ENCODE measurements at regions not wholly inside any gene's neighbourhood (a gene's known extent, or its start where the extent isn't known, plus 50 kb on each side); places are given as distances from the start of the nearest gene placed in this dataset.

DNA sequence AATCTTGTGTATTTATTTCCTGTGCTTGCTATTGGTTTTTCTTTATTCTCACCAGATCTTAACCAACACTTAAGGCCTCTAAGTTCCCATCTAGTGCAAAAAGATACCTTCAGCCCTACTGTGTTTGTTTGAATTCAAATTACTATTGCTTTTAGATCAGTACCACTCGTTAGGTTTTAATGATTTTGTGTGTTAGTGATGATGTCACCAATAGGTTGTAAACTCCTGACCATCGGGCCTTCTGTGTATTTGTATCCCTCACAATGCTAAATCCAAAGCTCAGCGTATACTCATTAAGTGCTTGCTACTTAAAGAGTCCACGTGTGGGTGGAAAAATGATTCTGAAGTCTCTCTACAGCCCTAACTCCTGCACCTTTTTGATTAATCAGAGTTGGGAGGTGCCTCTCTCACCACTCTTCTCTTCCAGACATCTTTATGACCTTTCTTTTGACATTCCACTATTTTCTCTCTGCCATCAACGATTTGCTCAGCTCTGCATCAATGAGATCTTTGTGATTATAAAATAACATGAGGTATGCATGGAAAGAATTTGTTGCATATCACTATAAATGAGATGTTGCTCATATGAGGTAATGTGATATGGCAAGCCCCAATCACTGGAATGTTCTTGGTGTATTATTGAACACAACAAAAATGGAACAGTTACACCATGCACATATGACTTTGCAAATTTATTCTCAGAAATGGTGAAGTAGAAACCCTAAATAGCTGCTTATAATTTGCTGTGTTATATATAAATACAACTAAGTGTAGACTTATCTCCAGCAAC, 55.1 kb upstream of the LAMA2 start:
- no peak for DNase-seq

DNA sequence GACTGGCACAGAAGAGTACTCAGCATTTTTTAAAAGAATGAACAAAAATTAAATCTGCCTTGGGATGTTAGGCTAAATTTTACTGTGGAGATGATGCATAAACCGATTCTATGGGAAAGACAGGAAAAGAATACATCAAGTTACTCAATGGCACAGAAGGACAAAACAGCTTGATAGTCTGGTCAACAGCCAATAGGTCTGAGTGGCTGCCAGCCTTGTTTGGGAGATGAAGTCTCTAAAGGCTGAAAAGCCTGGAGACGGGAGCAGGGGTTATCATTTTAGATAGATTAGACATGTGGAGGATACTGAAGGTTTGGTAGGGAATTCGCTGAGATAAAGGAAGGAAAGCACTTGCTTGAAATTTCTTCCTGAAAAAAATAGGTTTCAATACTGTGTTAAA, 56.3 kb upstream of the LAMA2 start:
- no peak for DNase-seq

DNA sequence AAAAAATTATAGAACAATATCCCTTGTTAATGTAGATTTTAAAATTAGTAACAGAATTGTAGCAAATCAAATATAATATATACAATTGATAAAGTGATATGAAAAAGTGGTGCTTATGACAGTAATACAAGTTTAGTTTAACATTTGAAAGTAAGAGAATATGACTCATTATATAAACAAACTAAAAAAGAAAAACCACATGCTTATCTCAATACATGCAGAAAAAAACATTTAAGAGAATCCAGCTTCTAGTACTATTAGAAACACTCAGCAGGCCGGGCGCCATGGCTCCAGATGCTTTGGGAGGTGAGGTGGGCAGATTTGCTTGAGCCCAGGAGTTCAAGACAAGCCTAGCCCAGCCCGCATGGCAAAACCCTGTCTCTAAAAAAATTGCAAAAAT, 60.7 kb upstream of the LAMA2 start:
- DNase-seq: no peak

DNA sequence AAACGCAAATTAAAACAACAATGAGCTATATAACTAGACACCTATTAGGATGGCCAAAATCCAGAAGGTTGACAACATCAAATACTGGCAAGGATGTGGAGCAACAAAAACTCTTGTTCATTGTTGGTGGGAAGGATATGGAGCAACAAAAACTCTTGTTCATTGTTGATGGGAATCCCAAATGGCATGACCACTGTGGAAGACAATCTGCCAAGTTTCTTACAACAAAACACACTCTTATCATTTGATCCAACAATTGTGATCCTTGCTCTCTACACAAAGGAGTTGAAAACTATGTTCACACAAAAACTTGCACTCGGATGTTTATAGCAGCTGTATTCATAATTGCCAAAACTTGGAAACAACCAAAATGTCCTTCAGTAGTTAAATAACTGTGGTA, 61.8 kb upstream of the LAMA2 start:
- DNase-seq: no peak

GRCh38 chr6:128808856-128809255, 74.1 kb upstream of the LAMA2 start:
- DNase-seq: no peak

DNA sequence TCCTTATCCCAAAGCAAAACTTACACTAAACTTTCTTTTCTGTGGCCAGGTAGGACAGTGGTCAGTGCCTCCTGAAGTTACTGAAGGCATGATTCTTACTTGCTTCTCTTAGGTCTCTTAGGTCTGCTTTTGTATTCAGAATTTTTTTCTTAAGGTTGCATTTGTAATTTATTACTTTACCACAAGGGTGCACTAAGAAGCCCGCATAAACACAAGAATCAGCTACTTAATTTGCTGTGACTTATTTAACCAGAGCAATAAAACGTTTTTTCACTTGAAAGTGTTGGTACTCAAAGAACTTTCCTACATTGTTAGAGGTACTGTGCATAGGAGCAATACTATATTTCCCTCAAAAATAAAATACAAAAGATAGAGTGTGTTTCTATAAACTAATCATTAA, 75.4 kb upstream of the LAMA2 start:
- DNase-seq: no peak

- no peak for DNase-seq
These were observed 76.7 kb upstream of the LAMA2 start for GRCh38 chr6:128806261-128806660.

GRCh38 chr6:128803911-128804310, 79.0 kb upstream of the LAMA2 start:
- DNase-seq: peak in 1 of 14 donors; percentile 1

- no peak for DNase-seq
These were observed 81.3 kb upstream of the LAMA2 start for GRCh38 chr6:128801621-128802020.

GRCh38 chr6:128784266-128784665, 98.7 kb upstream of the LAMA2 start:
- no peak for DNase-seq

DNA sequence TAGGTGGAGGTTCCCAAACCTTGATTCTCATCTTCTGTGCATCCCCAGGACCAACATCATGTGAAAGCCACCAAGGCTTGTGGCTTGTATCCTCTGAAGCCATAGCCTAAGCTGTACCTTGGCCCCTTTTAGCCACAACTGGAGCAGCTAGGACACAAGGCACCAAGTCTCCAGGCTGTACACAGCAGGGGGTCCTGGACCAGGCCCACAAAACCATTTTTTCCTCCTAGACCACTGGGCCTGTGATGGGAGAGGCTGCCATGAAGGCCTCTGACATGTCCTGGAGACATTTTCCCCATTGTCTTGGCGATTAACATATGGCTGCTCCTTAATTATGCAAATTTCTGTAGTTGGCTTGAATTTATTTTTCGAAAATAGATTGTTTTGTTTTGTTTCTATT, 114.8 kb upstream of the LAMA2 start:
- no peak for DNase-seq

GRCh38 chr6:128767705-128768104, 115.2 kb upstream of the LAMA2 start:
- DNase-seq: no peak

GRCh38 chr6:128767150-128767549, 115.8 kb upstream of the LAMA2 start:
- no peak for DNase-seq

- no peak for DNase-seq
These were observed 119.2 kb upstream of the LAMA2 start for GRCh38 chr6:128763599-128764300.

DNA sequence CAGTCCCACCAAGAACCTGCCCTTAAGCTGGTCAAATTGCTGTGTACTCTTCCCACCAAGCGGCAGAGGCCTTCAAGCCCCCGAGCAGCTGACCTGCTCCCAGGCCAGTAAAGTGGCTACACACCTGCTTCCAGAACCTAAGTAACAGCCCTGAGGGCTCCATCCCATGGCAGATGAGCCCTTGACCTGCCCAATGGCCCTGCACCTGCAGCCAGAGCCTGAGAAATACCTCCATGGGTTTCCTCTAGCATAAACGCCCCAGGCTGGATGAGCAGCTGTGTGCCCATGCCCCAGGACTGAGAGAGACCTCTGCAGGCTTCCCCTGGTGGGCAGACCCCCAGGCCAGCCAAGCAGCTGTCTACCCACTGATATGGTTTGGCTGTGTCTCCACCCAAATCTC, 123.0 kb upstream of the LAMA2 start:
- no peak for DNase-seq

DNA sequence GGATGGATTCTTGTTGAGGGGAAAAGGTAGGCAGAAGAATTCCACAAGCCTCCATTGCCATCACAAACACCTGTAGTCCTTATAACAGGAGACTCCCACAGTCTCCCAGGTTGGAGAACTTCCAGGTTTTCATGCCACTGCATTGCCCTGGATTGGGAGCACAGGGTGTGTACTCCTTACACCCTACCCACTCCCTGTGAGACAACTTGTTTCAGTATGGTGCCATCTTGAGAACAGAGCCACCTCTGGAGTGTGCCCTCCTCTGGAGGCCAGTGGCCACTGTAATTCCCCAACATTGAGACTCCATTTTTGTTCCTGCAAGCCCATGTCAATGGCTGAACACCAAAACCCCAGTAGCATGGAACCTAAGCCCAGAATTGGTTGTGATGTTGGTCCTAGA, 123.5 kb upstream of the LAMA2 start:
- no peak for DNase-seq

- no peak for DNase-seq
These were observed 125.0 kb upstream of the LAMA2 start for GRCh38 chr6:128757961-128758360.

GRCh38 chr6:128754658-128755256, 128.2 kb upstream of the LAMA2 start:
- no peak for DNase-seq

DNA sequence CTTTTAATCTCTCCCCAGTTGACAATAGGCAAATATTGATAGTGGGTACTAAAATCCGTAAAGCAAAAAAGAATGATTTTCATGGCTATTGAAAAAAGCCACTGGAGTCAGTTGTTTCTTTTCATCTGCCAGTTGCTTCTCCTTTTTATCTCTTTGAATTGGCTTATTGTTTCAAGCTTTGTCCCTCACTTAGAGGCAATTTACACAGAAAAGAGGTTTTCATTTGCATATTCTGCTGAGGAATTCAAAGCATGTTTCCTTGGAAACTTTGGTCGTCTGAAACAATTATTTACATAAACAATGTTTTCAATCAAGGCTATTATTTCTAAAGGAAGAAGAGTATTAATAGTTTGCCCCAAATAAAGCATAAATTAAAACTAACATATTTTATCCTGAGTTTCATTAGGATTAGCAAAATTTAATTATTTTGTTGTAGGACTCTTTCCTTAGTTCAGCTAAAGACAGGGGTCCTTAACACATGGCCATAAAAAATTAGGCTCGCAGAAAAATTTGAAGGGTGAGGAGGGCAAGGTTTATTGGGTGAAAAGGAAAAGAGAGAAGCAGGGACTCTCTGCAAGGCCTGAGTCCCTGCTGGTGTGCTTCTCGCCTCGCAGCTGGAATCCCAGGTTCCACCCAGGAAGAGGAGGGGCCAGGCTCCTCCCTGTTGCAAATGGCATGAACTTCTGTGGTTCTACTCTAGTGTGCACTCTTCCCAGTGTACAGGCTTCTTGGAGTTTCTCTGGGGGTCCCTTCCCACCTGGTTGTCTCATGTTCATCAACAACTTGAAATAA, 138.8 kb upstream of the LAMA2 start:
- DNase-seq: no peak

GRCh38 chr6:128742900-128743299, 140.0 kb upstream of the LAMA2 start:
- no peak for DNase-seq

- no peak for DNase-seq
These were observed 142.0 kb upstream of the LAMA2 start for GRCh38 chr6:128740951-128741350.

GRCh38 chr6:128739112-128739511, 143.8 kb upstream of the LAMA2 start:
- no peak for DNase-seq

DNA sequence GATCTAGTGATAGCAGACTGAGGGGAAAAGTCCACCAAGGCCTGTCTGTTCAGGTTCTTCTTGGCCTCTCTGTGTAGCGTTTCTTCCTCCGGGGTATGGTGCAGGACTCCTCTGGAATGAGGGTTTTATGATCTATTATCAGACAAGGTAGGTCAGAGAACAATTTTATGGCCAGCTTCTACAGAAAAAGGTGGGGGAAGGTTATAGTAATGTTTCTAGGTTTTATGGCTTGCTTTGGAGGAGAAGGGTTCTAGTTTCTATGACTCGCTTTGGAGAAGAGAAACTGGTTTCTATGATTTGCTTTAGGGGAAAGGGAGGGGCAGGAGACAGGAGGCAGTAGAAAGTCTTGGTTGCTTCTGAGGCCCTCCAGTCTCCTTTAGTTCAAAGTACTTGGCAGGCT, 144.8 kb upstream of the LAMA2 start:
- DNase-seq: no peak
